Muscle of arm (tissue), 1 donor: ENCODE measurements at regions not wholly inside any gene's neighbourhood (a gene's known extent, or its start where the extent isn't known, plus 50 kb on each side); places are given as distances from the start of the nearest gene placed in this dataset.
"Not testable (repeated sequence)": the region's sequence is repeated elsewhere in the genome, so short reads cannot be mapped to it uniquely, and the experiment has no call there.

ENCODE experiments used
- DNase-seq: peaks from one replicate; pipeline ENCODE4 v3.0.0-alpha.2; 2013

- no peak for DNase-seq
These were observed 248.7 kb downstream of the CD83 start for GRCh38 chr6:14366315-14366714.

DNA sequence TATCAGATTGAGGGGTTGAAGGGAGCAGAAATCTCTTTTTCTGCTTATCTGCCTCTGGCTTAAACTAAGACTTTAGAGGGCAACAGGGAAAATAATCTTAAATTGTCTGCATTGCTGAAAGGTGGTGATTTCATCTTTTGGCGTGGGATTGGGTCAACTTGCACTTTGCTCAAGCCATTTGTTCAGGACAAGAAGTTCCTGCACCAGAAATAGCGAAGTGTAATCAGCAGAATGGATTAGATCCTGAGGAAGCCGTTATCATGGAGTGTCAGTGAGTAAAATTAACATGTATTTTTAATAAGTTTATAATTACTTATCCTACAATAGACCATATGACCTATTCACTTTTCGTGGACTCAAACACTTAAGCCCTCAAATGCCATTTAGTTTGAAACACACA is 249.3 kb downstream of the CD83 start:
- DNase-seq: no peak

GRCh38 chr6:14367296-14367695 is 249.7 kb downstream of the CD83 start:
- DNase-seq: no peak

GRCh38 chr6:14369717-14370116 is 252.1 kb downstream of the CD83 start:
- no peak for DNase-seq

DNA sequence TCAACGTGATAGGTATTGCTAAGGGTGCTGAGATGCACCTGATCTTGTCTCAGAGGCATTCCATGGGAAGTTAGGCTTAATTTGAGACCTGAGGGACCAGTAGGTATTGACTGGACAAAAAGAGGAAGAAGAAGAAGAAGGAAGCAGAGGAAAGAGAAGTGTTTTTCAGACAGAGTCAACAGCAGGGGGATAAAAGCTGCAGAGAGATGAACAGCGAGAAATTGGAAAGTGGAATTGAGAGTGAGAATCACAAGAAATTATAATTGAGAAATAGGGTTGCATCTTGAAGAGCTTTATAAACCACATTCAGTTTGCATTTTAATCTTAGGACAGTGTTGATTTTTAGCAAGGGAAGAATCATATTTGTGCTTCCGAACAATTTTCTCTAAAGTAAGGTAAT is 254.0 kb downstream of the CD83 start:
- no peak for DNase-seq

GRCh38 chr6:14372734-14373489 is 255.3 kb downstream of the CD83 start:
- no peak for DNase-seq

DNA sequence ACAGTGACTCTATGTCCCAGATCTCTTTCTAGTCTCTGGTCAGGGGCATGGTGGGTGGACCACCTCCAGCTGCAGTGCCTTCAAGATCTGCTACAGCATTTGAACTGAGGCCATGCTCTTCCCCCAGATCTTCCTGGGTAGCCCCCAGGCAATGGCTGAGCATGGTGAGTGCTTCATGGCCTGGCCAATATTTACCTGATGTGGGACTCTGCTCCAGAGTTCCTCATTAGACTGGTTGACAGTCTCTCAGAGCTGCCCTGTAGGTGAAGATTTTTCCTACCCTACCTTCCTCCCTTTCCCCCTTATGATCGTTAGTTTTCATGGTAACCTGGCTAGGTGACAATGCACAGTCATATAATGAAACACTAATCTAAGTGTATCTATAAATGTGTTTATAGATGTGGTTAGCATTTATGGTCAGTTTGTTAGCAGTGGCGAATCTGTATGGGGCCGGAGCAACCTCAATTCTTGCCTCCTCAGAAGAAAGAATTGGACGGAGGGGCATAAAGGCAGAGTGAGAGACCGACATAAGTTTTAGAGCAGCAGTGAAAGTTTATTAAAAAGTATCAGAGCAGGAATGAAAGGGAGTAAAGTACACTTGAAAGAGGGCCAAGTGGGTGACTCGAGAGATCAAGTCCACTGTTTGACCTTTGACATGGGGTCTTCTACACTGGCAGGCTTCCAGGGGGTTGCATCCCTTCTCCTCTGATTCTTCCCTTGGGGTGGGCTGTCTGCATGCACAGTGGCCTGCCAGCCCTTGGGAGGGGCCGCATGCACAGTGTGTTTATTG is 256.3 kb downstream of the CD83 start:
- no peak for DNase-seq

GRCh38 chr6:14375930-14376329 is 258.4 kb downstream of the CD83 start:
- DNase-seq: no peak

DNA sequence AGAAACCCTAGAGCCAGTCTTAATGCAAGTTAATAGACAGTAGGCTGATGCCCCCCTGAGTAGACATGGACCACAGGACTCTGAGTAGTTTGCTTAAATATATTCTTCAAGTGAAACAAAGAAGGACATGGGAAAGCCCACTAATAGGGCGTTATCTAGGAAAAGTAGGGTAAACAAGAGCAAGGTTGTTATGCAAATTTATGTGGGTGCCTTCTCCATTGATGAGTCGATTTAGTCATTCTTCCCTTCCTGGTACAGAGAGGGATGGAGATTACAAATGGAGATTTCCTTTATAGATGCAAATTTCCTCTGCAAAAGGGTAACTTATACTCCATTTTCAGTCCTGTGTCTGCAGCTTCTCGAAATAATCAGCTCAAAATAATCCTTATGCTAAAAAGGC is 262.0 kb downstream of the CD83 start:
- DNase-seq: no peak

DNA sequence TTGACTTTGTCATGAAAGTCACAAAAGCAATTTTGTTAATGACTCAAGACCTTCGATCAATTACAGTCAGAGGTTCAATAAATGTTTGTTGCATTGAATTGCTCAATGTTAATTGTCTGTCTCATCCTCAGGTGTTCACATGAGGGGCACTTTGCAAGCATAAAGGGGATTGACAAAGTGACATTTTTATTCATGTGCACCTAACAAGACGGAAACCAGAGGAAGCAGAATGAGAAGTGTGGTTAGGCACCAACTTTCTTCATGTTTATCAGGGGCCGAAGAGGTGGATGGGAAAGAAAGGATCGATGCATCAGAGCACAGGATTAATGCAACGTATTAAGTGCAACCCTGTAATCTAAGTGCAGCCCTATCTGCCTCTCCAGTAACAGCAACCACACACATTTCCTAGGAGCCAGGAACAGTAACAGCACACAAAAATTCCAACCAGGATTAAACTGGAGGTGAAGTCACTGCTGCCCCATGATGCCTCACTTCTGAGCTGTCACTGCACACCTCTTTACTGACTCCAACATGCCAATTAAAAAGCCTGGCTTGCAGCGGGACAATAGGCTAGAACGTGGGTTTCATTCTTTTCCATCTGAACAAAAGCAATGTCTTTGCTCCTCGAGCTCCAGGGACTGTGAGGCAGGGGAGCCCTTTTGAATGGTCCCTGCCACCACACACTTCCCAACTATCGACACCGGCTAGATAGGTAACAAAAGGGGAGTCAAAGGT is 262.7 kb downstream of the CD83 start:
- DNase-seq: no peak

- no peak for DNase-seq
These were observed 263.6 kb downstream of the CD83 start for GRCh38 chr6:14380901-14381828.

- DNase-seq: no peak
These were observed 264.5 kb downstream of the CD83 start for GRCh38 chr6:14381829-14382677.

- no peak for DNase-seq
These were observed 265.2 kb downstream of the CD83 start for GRCh38 chr6:14382678-14383236.

DNA sequence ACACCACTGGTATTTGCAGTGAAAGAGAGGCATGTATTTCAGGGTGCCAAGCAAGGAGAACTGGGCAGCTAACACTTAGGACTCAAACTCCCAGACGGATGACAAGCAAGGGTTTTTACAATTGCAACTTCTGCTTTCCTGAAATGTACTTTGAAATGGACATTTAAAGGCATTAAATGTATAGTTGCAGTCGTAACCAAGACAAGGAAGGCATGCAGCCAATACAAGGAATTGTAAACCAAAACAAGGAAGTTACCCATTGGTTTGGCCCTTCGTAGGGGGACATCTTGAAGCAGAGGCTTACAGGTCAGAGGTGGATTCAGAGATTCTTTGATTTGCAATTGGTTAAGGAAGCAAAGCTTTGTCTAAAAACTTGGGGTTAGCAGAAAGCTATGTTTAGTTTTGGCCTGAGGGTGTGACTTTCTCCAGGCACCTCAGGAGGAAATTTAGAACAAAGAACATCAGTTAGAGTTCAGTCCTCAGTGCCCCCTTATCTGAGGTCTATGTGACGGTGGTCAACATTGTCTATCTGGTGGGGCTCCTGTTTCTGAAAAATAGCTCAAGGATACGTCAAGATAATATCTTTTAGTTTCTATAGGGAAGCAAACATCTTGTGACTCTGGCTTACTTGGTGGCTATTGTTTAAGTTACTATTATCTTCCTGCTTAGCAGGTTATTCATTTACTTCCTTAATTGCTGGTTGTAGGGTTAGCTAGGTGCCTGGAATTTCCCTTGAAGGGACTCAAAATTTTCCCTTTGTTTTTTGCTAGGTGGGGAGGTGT is 266.0 kb downstream of the CD83 start:
- DNase-seq: no peak

GRCh38 chr6:14384175-14384949 is 266.8 kb downstream of the CD83 start:
- DNase-seq: no peak

- no peak for DNase-seq
These were observed 268.7 kb downstream of the CD83 start for GRCh38 chr6:14386263-14386662.

GRCh38 chr6:14386668-14387067 is 269.1 kb downstream of the CD83 start:
- no peak for DNase-seq

DNA sequence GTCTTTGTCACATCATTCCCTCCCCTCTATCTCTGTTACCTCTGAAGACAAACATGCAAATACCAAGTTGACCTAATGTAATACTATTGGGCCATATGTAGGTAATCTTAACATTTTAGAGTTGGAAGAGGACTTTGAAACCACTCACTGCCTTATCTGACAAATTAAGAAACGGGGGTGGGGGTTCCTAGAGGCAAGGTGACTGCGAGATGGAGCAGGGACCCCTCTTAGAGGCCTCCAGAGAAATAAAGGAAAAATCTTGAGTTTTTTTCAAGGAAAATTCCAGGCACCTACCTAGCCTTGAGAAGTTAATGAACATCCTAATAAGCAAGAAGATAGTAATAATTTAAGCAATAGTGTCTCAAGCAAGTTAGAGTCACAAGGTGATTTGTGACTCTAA is 270.8 kb downstream of the CD83 start:
- DNase-seq: no peak

GRCh38 chr6:14389776-14390175 is 272.2 kb downstream of the CD83 start:
- DNase-seq: not testable (repeated sequence)
